GM21786 (cell line): ENCODE measurements at regions not wholly inside any gene's neighbourhood (a gene's known extent, or its start where the extent isn't known, plus 50 kb on each side); places are given as distances from the start of the nearest gene placed in this dataset.

Source experiments
- ATAC-seq: cut with Tn5 transposase; IDR thresholded peaks from one replicate; pipeline ENCODE4 v1.9.1; 2021; ENCODE audit not compliant: unreplicated experiment

DNA sequence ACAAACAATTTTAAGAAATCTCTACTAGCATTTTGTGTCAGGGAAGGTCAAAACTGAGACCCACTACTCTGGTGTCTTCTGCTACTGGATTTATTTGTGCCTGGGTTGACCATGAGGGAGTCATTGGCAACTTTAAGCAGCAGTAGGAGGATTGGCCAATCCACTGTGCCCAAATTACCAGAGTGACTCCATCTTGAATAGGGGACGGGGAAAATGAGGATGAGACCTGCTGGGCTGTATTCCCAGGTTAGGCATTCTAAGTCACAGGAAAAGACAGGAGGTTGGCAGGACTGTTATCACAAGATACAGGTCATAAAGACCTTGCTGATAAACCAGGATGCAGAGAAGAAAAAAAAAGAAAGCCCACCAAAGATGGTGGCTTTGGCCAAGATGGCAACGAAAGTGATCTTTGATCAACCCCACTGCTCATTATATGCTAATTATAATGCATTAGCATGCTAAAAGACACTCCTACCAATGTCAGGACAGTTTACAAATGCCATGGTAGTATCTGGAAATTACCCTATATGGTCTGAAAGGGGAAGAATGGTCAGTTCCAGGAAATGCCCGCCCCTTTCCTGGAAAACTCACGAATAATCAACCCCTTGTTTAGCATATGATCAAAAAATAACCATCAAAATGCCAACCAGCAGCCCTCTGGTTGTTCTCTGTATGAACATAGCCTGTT, 200.9 kb downstream of the LTN1 start:
- ATAC-seq, result no peak

DNA sequence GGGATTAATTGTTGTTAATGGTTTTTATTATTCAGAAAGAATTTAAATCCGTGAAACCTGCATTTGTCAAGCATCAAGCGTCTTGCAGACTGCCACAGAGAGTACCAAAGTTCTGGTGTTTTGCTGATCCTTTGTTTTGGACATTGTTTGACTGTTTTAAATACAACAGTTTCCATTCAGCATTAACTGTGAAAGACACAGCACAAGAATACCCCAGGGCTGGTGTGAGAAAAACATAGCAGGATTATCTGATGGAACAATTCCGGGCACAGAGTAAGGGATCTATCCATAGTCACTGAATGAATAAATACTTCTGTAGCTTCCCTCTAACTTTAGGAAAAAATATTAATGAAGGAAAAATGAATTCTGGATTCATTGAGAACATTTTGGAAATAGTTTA, 202.3 kb downstream of the LTN1 start:
- no peak for ATAC-seq

- ATAC-seq, result no peak
Measured at GRCh38 chr21:28789523-28789922, 203.2 kb downstream of the LTN1 start.

DNA sequence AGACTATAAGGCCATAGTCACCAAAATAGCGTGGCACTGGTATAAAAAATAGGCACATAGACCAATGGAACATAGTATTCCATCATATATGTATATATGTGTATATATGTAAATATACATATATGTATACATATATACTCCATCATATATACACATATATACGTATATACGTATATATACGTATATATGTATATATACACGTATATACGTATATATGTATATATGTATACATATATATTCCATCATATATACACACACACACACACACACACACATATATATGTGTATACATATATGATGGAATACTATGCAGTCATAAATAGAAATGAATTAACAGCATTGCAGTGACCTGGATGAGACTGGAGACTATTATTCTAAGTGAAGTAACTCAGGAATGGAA, 204.6 kb downstream of the LTN1 start:
- no peak for ATAC-seq

DNA sequence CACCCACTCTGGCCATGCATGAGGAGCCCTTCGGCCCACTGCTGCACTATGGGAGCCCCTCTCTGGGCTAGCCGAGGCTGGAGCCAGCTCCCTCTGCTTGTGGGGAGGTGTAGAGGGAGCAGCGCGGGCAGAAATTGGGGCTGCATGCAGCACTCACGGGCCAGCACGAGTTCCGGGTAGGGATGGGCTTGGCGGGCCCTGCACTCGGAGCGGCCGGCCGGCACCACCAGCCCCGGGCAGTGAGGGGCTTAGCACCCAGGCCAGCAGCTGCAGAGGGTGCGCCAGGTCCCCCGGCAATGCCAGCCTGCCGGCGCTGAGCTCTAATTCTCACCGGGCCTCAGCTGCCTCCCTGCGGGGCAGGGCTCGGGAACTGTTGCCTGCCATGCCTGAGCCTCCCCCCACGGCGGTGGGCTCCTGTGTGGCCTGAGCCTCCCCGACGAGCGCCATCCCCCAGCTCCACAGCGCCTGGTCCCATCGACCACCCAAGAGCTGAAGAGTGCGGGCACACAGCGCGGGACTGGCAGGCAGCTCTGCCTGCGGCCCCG, 209.0 kb downstream of the LTN1 start:
- no peak for ATAC-seq

GRCh38 chr21:28781602-28782276, 210.9 kb downstream of the LTN1 start:
- ATAC-seq, result no peak

GRCh38 chr21:28779914-28780313, 212.8 kb downstream of the LTN1 start:
- ATAC-seq, result no peak

DNA sequence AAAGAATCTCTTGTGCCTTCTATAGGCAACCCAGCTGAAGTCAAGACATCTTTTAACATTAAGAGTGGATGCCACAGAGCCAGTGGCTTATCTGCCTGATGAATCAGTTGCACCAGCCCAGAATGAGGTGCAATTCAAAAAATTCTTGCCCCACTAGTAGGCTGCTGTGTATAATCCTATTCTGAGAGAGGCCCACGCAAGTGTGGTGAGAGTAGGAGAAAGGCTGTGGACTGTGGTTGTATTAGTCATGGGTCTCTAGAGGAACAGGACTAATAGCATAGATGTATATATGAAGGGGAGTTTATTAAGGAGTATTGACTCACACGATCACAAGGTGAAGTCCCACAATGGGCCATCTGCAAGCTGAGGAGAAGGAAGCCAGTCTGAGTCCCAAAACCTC, 216.4 kb downstream of the LTN1 start:
- no peak for ATAC-seq

DNA sequence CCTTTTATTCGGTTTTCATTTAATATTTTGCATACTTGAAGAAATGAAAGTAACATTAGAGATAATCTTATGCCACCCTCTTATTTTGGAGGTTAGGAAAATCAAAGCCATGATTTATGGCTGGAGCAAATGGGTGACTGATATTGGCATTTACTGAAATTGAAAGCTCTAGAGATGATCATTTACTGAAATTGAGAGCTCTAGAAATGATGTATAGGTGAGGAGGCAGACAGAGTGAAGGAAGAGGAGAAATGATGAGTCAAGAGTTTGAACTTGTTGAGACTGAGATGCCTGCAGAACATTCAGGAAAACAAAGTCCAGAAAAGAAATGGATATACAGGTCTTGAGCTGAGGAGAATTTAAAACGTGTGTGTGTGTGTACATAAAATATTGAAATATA, 217.6 kb downstream of the LTN1 start:
- no peak for ATAC-seq

DNA sequence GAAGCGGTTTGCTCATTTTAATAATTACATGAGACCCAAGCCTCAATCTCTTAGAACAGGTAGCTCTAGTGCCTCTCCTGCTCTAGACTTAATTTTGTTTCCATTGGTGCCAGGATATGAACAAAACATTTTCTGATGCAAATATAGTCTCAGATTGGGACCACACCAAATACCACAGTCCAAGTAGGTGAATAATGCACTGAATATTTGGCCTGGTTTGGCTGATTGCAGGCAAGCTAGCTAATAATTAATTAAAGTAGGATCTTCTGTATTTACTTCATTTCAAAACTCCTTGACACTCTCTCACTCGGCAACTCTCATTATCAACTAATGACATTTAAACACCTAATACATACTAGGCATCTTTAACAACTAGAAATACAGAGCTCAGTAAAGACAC, 219.6 kb downstream of the LTN1 start:
- ATAC-seq, result no peak

- no peak for ATAC-seq
Measured at GRCh38 chr21:28771790-28772501, 220.7 kb downstream of the LTN1 start.

- ATAC-seq, result no peak
Measured at GRCh38 chr21:28770867-28771661, 221.6 kb downstream of the LTN1 start.

DNA sequence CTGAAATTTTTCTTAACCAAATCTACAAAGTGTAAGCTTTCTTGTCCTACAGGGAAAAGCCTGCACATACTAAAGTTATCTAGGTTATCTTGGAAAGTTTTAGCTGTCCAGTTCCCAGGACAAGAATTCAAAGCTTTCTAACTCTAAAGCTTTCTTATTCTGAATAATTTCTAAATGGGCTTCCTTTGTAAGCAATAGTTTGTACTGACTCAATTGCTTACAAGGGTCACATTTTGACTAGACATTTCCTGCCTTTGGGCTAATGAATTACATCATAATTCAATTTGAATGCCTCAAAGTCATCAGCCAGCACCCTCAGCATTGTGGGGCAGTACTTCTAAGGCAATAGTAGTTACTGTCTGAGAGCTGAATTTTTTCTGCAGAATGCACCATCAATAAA, 223.0 kb downstream of the LTN1 start:
- ATAC-seq, result no peak

DNA sequence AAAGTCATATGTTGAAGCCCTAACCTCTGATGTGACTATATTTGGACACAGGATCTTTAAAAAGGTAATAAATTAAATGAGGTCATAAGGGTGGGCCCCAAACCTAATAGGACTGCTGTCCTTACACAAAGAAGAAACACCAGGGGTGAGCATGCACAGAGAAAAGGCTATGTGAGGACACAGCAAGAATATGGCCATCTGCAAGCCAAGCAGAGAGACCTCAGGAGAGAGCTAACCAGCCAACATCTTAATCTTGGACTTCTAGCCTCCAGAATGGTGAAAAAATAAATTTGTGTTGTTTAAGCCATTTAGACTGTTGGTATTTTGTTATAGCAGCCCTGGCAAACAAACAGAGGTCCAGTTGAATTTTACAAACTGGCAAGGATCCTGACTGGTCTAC, 223.9 kb downstream of the LTN1 start:
- ATAC-seq, result no peak

GRCh38 chr21:28767523-28767922, 225.2 kb downstream of the LTN1 start:
- no peak for ATAC-seq

GRCh38 chr21:28763809-28764418, 228.8 kb downstream of the LTN1 start:
- no peak for ATAC-seq

- ATAC-seq, result no peak
Measured at GRCh38 chr21:28762357-28762735, 230.3 kb downstream of the LTN1 start.

- ATAC-seq, result no peak
Measured at GRCh38 chr21:28761674-28762356, 230.9 kb downstream of the LTN1 start.

DNA sequence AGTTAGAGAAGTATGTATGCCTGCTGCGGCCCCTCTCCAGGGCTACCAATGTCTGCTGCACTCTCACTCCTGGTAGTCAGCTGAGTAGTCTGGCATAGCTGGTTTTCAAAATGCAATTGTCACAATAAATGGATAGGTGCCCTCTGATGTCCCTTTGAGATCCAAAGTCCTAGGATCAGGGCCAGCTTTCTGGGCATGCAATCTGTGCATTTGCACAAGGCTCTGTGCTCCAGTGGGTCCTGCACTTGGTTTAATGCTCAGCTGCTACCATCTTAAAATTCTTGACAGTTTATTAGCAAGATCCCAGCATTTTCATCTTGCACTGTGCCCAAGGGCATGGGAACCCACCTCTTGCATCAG, 233.8 kb downstream of the LTN1 start:
- ATAC-seq, result no peak
